ENCODE measurements at regions not wholly inside any gene's neighbourhood (a gene's known extent, or its start where the extent isn't known, plus 50 kb on each side); places are given as distances from the start of the nearest gene placed in this dataset.

- TF ChIP-seq CTCF (optimal IDR thresholded peaks at IDR 0.05 in 1 of 3, IDR thresholded peaks at IDR 0.05 in 1 of 3, conservative IDR thresholded peaks at IDR 0.05 in 1 of 3; ENCODE audit: extremely low read depth in 1 of 3, insufficient read depth in 2 of 3, low read length in 3 of 3) (no peak), EZH2 (IDR thresholded peaks at IDR 0.05; ENCODE audit: low read length) (no peak)
Measured at GRCh38 chr1:64403331-64403730, 66.6 kb upstream of the CACHD1 start.
